ENCODE measurements at regions not wholly inside any gene's neighbourhood (a gene's known extent, or its start where the extent isn't known, plus 50 kb on each side); places are given as distances from the start of the nearest gene placed in this dataset.

GRCh38 chr2:35391736-35392442 is 963.7 kb upstream of the CRIM1 start:
- no peak for DNase-seq (ENCODE audit: low read depth)
- no peak for TF ChIP-seq CTCF (conservative IDR thresholded peaks at IDR 0.05; ENCODE audit: control insufficient read depth, insufficient read depth, low read depth, low read length)
- H3K4me3 ChIP-seq (ENCODE audit: control insufficient read depth, low read depth, low read length) = no peak overlapping the region

- TF ChIP-seq CTCF (conservative IDR thresholded peaks at IDR 0.05; ENCODE audit: control insufficient read depth, insufficient read depth, low read depth, low read length) = no peak
- DNase-seq (ENCODE audit: low read depth) = no peak
- H3K4me3 ChIP-seq (ENCODE audit: control insufficient read depth, low read depth, low read length) = no peak overlapping the region
Measured at GRCh38 chr2:35378791-35379190, 976.8 kb upstream of the CRIM1 start.

GRCh38 chr2:35374845-35375244 is 980.7 kb upstream of the CRIM1 start:
- no peak overlapping the region for H3K4me3 ChIP-seq (ENCODE audit: control insufficient read depth, low read depth, low read length)
- DNase-seq (ENCODE audit: low read depth) = no peak
- no peak for TF ChIP-seq CTCF (conservative IDR thresholded peaks at IDR 0.05; ENCODE audit: control insufficient read depth, insufficient read depth, low read depth, low read length)

GRCh38 chr2:35365859-35366258 is 989.7 kb upstream of the CRIM1 start:
- no peak for DNase-seq (ENCODE audit: low read depth)
- no peak overlapping the region for H3K4me3 ChIP-seq (ENCODE audit: control insufficient read depth, low read depth, low read length)
- no peak for TF ChIP-seq CTCF (conservative IDR thresholded peaks at IDR 0.05; ENCODE audit: control insufficient read depth, insufficient read depth, low read depth, low read length)

GRCh38 chr2:35356332-35356731 is 999.2 kb upstream of the CRIM1 start:
- DNase-seq (ENCODE audit: low read depth) = no peak
- TF ChIP-seq CTCF (conservative IDR thresholded peaks at IDR 0.05; ENCODE audit: control insufficient read depth, insufficient read depth, low read depth, low read length) = no peak
- H3K4me3 ChIP-seq (ENCODE audit: control insufficient read depth, low read depth, low read length) = no peak overlapping the region

GRCh38 chr2:35355056-35355455 is 1000.5 kb upstream of the CRIM1 start:
- no peak for TF ChIP-seq CTCF (conservative IDR thresholded peaks at IDR 0.05; ENCODE audit: control insufficient read depth, insufficient read depth, low read depth, low read length)
- H3K4me3 ChIP-seq (ENCODE audit: control insufficient read depth, low read depth, low read length) = no peak overlapping the region
- DNase-seq (ENCODE audit: low read depth) = no peak

GRCh38 chr2:35347561-35347960 is 1008.0 kb upstream of the CRIM1 start:
- no peak overlapping the region for H3K4me3 ChIP-seq (ENCODE audit: control insufficient read depth, low read depth, low read length)
- no peak for TF ChIP-seq CTCF (conservative IDR thresholded peaks at IDR 0.05; ENCODE audit: control insufficient read depth, insufficient read depth, low read depth, low read length)
- DNase-seq (ENCODE audit: low read depth) = no peak
